ENCODE measurements at regions not wholly inside any gene's neighbourhood (a gene's known extent, or its start where the extent isn't known, plus 50 kb on each side); places are given as distances from the start of the nearest gene placed in this dataset.

- no peak for TF ChIP-seq HDAC2 (IDR thresholded peaks at IDR 0.05; ENCODE audit: borderline replicate concordance in 1 of 2, low read depth in 2 of 2, low read length in 2 of 2)
- TF ChIP-seq CTCF (IDR thresholded peaks at IDR 0.05; ENCODE audit: control extremely low read depth in 1 of 3, insufficient read depth in 1 of 3, low read depth in 1 of 3, low read length in 3 of 3) = no peak
- TF ChIP-seq EP300 (IDR thresholded peaks at IDR 0.05; ENCODE audit: borderline replicate concordance in 1 of 2, low read depth in 2 of 2, low read length in 2 of 2) = no peak
- no peak for TF ChIP-seq POLR2A (IDR thresholded peaks at IDR 0.05; ENCODE audit: control extremely low read depth in 1 of 2, low read depth in 2 of 2, low read length in 2 of 2)
- TF ChIP-seq EZH2 (IDR thresholded peaks at IDR 0.05; ENCODE audit: low read depth, low read length, severe bottlenecking) = no peak
- no peak for TF ChIP-seq CEBPB (IDR thresholded peaks at IDR 0.05; ENCODE audit: low read depth, low read length)
- TF ChIP-seq SAP30 (IDR thresholded peaks at IDR 0.05; ENCODE audit: insufficient read depth, insufficient replicate concordance, low read length) = no peak
- TF ChIP-seq ATF3 (IDR thresholded peaks at IDR 0.05; ENCODE audit: insufficient read depth, low read depth, low read length) = no peak
- TF ChIP-seq NRF1 (IDR thresholded peaks at IDR 0.05; ENCODE audit: low read depth, low read length) = no peak
- no peak for TF ChIP-seq POLR2AphosphoS5 (IDR thresholded peaks at IDR 0.05; ENCODE audit: low read depth, low read length)
- no peak for TF ChIP-seq CHD1 (IDR thresholded peaks at IDR 0.05; ENCODE audit: low read depth, low read length)
- TF ChIP-seq KDM1A (IDR thresholded peaks at IDR 0.05; ENCODE audit: borderline replicate concordance, low read length) = no peak
- no peak for TF ChIP-seq SP1 (IDR thresholded peaks at IDR 0.05; ENCODE audit: low read depth, low read length)
- TF ChIP-seq CREB1 (IDR thresholded peaks at IDR 0.05) = no peak
These were observed 65.9 kb upstream of the SH3RF3 start for GRCh38 chr2:109062859-109063700.

Measured in H1 (cell line).